ENCODE measurements at regions not wholly inside any gene's neighbourhood (a gene's known extent, or its start where the extent isn't known, plus 50 kb on each side); places are given as distances from the start of the nearest gene placed in this dataset.
"Not testable (repeated sequence)": the region's sequence is repeated elsewhere in the genome, so short reads cannot be mapped to it uniquely, and the experiment has no call there.

- DNase-seq = no peak
Measured at GRCh38 chr3:5358911-5359310, 171.4 kb downstream of the EDEM1 start.

- no peak for DNase-seq
Measured at GRCh38 chr3:5360453-5360852, 172.9 kb downstream of the EDEM1 start.

- no peak for DNase-seq
Measured at GRCh38 chr3:5366746-5367145, 179.2 kb downstream of the EDEM1 start.

- not testable (repeated sequence) for DNase-seq
Measured at GRCh38 chr3:5371555-5371954, 184.0 kb downstream of the EDEM1 start.

DNA sequence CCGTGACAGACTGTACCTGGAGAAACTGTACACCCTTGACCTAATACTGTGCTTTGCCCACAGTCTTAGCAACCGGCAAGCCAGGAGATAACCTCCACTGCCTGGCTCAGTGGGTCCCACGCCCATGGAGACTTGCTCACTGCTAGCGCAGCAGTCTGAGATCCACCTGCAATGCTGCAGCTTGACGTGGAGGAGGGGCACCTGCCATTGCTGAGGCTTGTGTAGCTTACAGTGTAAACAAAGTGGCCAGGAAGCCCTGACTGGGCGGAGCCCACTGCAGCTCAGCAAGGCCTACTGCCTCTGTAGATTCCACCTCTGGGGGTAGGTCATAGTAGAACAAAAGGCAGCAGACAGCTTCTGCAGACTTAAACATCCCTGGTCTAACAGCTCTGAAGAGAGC lies 189.3 kb downstream of the EDEM1 start:
- DNase-seq = peak; percentile 7

DNA sequence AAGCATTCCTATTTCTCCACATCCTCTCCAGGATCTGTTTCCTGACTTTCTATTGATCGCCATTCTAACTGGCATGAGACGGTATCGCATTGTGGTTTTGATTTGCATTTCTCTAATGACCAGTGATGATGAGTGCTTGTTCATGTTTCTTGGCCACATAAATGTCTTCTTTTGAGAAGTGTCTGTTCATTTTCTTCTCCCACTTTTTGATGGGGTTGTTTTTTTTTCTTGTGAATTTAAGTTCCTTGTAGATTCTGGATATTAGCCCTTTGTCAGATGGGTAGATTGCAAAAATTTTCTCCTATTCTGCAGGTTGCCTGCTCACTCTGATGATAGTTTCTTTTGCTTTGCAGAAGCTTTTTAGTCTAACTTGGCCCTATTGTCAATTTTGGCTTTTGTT lies 191.8 kb downstream of the EDEM1 start:
- not testable (repeated sequence) for DNase-seq

- DNase-seq = not testable (repeated sequence)
Measured at GRCh38 chr3:5383486-5384263, 196.2 kb downstream of the EDEM1 start.

- no peak for DNase-seq
Measured at GRCh38 chr3:5384557-5385236, 197.2 kb downstream of the EDEM1 start.

- DNase-seq = no peak
Measured at GRCh38 chr3:5388091-5388490, 200.6 kb downstream of the EDEM1 start.

- DNase-seq = no peak
Measured at GRCh38 chr3:5389057-5389456, 201.6 kb downstream of the EDEM1 start.

- no peak for DNase-seq
Measured at GRCh38 chr3:5390221-5390620, 202.7 kb downstream of the EDEM1 start.

GRCh38 chr3:5390936-5391625 lies 203.6 kb downstream of the EDEM1 start:
- DNase-seq = no peak

GRCh38 chr3:5401002-5401401 lies 213.5 kb downstream of the EDEM1 start:
- DNase-seq = no peak

GRCh38 chr3:5404718-5405117 lies 217.2 kb downstream of the EDEM1 start:
- DNase-seq = no peak

DNA sequence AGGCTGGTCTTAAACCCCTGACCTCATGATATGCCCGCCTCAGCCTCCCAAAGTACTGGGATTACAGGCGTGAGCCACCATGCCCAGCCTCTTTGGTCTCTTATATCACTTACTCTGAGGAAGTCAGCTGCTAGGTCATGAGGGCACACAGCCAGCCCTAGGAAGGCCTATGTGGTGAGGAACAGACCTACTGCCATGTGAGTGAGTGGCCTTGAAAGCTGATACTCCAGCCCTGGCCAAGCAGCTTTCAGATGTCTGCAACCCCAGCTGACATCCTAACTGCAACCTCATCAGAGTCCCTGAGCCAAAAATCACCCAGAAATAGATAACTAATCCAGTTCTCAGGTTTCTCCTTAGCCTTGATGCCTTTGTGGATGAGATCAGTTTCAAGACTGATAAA lies 224.3 kb downstream of the EDEM1 start:
- no peak for DNase-seq

DNA sequence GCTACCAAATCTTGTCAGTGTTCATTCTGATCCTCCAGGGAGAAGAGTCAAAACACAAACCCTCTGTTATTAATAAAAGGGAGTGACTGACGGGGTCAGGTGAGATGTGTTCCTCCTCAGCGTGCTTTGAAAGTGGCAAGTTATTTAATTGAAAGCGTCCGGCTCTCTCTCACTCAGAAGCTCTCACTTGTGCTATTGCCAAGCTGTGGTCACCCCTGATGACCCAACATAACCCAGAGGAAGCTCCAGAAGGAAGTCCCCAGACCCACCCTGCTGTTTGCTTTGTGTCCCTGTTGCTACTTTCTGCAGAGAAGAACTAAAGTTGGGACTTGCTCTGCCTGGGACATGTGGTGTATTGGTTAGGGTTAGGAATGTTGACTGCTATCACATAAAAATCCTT lies 235.6 kb downstream of the EDEM1 start:
- DNase-seq = no peak

- no peak for DNase-seq
Measured at GRCh38 chr3:5423523-5423922, 236.0 kb downstream of the EDEM1 start.

GRCh38 chr3:5425371-5425770 lies 237.9 kb downstream of the EDEM1 start:
- DNase-seq = no peak

DNA sequence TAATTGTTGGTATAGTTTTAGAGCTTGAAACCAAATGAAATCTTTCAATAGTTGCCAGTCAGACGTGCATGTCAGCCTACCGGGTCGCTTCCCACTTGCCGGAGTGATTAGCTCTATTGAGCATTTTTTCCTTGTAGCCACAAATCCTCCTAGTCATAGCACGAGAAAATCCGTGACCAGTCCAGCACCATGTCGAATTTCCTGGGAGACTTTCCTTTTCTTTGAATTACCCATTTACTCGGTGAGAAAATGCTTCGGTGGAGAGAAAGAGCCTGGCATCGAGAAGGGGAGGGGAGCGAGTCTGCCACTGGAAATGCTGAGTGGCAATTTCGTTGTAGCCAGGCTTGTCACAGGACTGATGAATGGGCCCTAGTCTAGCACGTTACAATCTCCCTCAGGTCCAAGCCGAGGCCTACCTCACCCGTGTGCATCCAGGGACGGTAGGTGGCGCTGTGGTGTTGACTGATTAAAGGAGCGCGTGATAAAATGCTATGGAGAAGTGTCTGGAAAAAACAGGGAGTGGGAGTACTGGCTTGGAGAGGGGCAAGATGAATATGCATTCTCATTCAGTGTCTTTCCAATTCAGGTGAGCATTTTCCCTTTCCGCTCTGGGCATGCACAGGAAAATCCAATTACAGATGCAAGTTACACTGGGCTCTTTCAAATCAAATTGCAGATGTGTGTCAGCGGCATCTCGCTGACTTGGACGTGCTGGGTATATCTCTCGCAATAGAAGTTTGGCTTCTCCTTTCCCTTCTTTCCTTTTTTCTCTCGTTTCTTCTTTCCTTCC lies 238.8 kb downstream of the EDEM1 start:
- peak; percentile 47 for DNase-seq

- DNase-seq = no peak
Measured at GRCh38 chr3:5427021-5427420, 239.5 kb downstream of the EDEM1 start.

DNA sequence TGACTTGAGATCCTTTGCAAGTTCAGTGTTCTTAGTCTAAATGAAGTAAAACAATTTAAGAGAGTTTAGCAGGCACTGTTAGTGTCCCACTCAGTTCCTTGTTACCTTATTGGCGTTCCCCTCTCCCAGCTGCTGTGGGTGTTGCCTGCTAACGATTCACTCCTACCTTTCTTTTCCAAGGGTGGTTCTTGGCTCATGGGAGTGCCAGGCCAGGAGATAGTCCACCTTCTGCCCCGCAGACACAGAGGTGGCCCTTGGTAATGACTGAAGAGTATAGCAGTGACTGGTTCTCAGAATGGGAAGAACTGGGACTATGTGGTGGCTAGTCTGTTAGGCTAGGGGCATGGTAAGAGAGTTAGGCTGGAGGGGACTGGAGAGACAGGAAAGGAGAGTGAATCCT lies 240.4 kb downstream of the EDEM1 start:
- no peak for DNase-seq

- peak; percentile 3 for DNase-seq
Measured at GRCh38 chr3:5428607-5429516, 241.4 kb downstream of the EDEM1 start.

All from NCI-H1436 (cell line).